IMR-90 (cell line): ENCODE measurements at regions not wholly inside any gene's neighbourhood (a gene's known extent, or its start where the extent isn't known, plus 50 kb on each side); places are given as distances from the start of the nearest gene placed in this dataset.

Experiments used
- ATAC-seq: fragments of 200-7000 bp; cut with Tn5 transposase; 2 replicates; pipeline ENCODE4 v1.9.1; 2020; ENCODE audit warnings: low read depth, mild to moderate bottlenecking, moderate library complexity
- BruUV-seq: library from RNA; stranded (reverse); fragments of 400-500 nt; replicated peaks from 2 replicates; lab custom pipeline; 2021; lab: Mats Ljungman, UMichigan
- CTCF ChIA-PET: fragments of 300-600 bp; formaldehyde crosslinking; extraction: SDS; loops from one replicate; lab custom pipeline; 2021; ENCODE audit warnings: antibody characterized with exemption; lab: Yijun Ruan, JAX
- POLR2A ChIA-PET: fragments of 300-600 bp; sonication (Branson Sonifier 250); formaldehyde crosslinking; loops from one replicate; lab custom pipeline; 2022; ENCODE audit warnings: antibody characterized with exemption; ENCODE audit not compliant: unreplicated experiment; lab: Charles Lee
- DNase-seq: peaks from one replicate; pipeline ENCODE4 v3.0.0; 2013
- H2AFZ ChIP-seq: replicated peaks from 2 replicates; pipeline ENCODE3; 2013; ENCODE audit warnings: low read length, mild to moderate bottlenecking; ENCODE audit not compliant: poor library complexity
- H2AK5ac ChIP-seq: 2 replicates; pipeline ENCODE4 v1.6.1; 2013; ENCODE audit warnings: low read depth, low read length, inconsistent platforms
- H2AK9ac ChIP-seq: replicated peaks from 2 replicates; pipeline ENCODE3; 2013; ENCODE audit warnings: mild to moderate bottlenecking, low read depth, low read length, moderate library complexity; ENCODE audit not compliant: poor library complexity
- H2BK120ac ChIP-seq: 2 replicates; pipeline ENCODE4 v1.6.1; 2013; ENCODE audit warnings: low read depth, low read length, inconsistent platforms
- H2BK15ac ChIP-seq: 3 replicates; pipeline ENCODE4 v1.6.1; 2013; ENCODE audit warnings: low read depth, low read length, inconsistent platforms
- H2BK20ac ChIP-seq: 2 replicates; pipeline ENCODE4 v1.6.1; 2013; ENCODE audit warnings: low read depth, mild to moderate bottlenecking, inconsistent platforms, low read length, moderate library complexity
- H2BK5ac ChIP-seq: 2 replicates; pipeline ENCODE4 v1.6.1; 2013; ENCODE audit warnings: mild to moderate bottlenecking, low read depth, low read length, inconsistent platforms; ENCODE audit not compliant: poor library complexity, severe bottlenecking
- H3K14ac ChIP-seq: replicated peaks from 2 replicates; pipeline ENCODE4 v1.6.1; 2013; ENCODE audit warnings: low read depth, low read length, inconsistent platforms
- H3K18ac ChIP-seq: 2 replicates; pipeline ENCODE4 v1.6.1; 2013; ENCODE audit warnings: low read depth, low read length, control low read depth
- H3K23ac ChIP-seq: 2 replicates; pipeline ENCODE4 v1.6.1; 2013; ENCODE audit warnings: low read depth, low read length, inconsistent platforms
- H3K27ac ChIP-seq: 2 replicates; pipeline ENCODE4 v1.5.1; 2013; ENCODE audit warnings: mild to moderate bottlenecking, control low read depth, low read length; ENCODE audit not compliant: insufficient read depth
- H3K27me3 ChIP-seq: 2 replicates; pipeline ENCODE4 v1.6.1; 2013; ENCODE audit warnings: low read length; ENCODE audit not compliant: control insufficient read depth, insufficient read depth
- H3K36me3 ChIP-seq: 2 replicates; pipeline ENCODE4 v1.6.1; 2013; ENCODE audit warnings: low read length, mixed read lengths; ENCODE audit not compliant: control insufficient read depth, insufficient read depth
- H3K4ac ChIP-seq: 2 replicates; pipeline ENCODE4 v1.6.1; 2013; ENCODE audit warnings: low read depth, low read length, inconsistent platforms
- H3K4me1 ChIP-seq: 2 replicates; pipeline ENCODE4 v1.6.1; 2013; ENCODE audit warnings: low read length, mixed read lengths; ENCODE audit not compliant: control insufficient read depth, insufficient read depth
- H3K4me2 ChIP-seq: 2 replicates; pipeline ENCODE4 v1.6.1; 2013; ENCODE audit warnings: low read depth, mild to moderate bottlenecking, control low read depth, low read length, moderate library complexity
- H3K4me3 ChIP-seq: 2 replicates; pipeline ENCODE4 v1.5.1; 2013; ENCODE audit warnings: low read depth, mild to moderate bottlenecking, control low read depth, low read length, moderate library complexity; ENCODE audit not compliant: insufficient read depth
- H3K56ac ChIP-seq: 2 replicates; pipeline ENCODE4 v1.6.1; 2013; ENCODE audit warnings: low read length, inconsistent platforms; ENCODE audit not compliant: insufficient read depth; ENCODE audit errors: extremely low read depth
- H3K79me1 ChIP-seq, 2 experiments: 2 replicates each; pipeline ENCODE4 v1.6.1; 2013; ENCODE audit warnings: low read length in 2 of 2, inconsistent platforms in 1 of 2, low read depth in 1 of 2
- H3K9ac ChIP-seq: 2 replicates; pipeline ENCODE4 v1.6.1; 2013; ENCODE audit warnings: low read depth, low read length, control low read depth
- H3K9me1 ChIP-seq: 2 replicates; pipeline ENCODE4 v1.6.1; 2013; ENCODE audit warnings: low read length, inconsistent platforms; ENCODE audit not compliant: insufficient read depth
- H3K9me3 ChIP-seq: 2 replicates; pipeline ENCODE4 v1.6.1; 2013; ENCODE audit warnings: low read length; ENCODE audit not compliant: control insufficient read depth, insufficient read depth
- H4K20me1 ChIP-seq: 2 replicates; pipeline ENCODE4 v1.6.1; 2013; ENCODE audit warnings: low read length, inconsistent platforms; ENCODE audit not compliant: insufficient read depth
- H4K5ac ChIP-seq: 2 replicates; pipeline ENCODE4 v1.6.1; 2013; ENCODE audit warnings: mild to moderate bottlenecking, low read depth, low read length, control low read depth
- H4K8ac ChIP-seq, 2 experiments: 2 replicates each; pipeline ENCODE4 v1.6.1; 2013; ENCODE audit warnings: low read depth in 2 of 2, low read length in 2 of 2, control low read depth in 1 of 2, inconsistent platforms in 1 of 2
- H4K91ac ChIP-seq: 2 replicates; pipeline ENCODE4 v1.6.1; 2013; ENCODE audit warnings: low read depth, low read length, inconsistent platforms; ENCODE audit not compliant: insufficient read depth
- BHLHE40 ChIP-seq: fragments of 150-350 bp; IDR thresholded peaks from 2 replicates; pipeline ENCODE4 v1.6.1; 2016; ENCODE audit warnings: mild to moderate bottlenecking, low read depth, low read length
- CEBPB ChIP-seq: IDR thresholded peaks from 2 replicates; pipeline ENCODE4 v1.6.1; 2012; ENCODE audit warnings: low read depth, low read length, improper control_type of control experiment
- CHD1 ChIP-seq: IDR thresholded peaks from 2 replicates; pipeline ENCODE4 v1.6.1; 2012; ENCODE audit warnings: low read depth, low read length, improper control_type of control experiment
- CTCF ChIP-seq: conservative IDR thresholded peaks from 2 replicates; pipeline ENCODE4 v1.5.1; 2012; ENCODE audit warnings: mild to moderate bottlenecking, low read depth, low read length, improper control_type of control experiment
- ELK1 ChIP-seq: fragments of 150-350 bp; IDR thresholded peaks from 2 replicates; pipeline ENCODE4 v1.6.1; 2016; ENCODE audit warnings: low read depth, mild to moderate bottlenecking, low read length, moderate library complexity, borderline replicate concordance
- FOS ChIP-seq: fragments of 150-350 bp; IDR thresholded peaks from 2 replicates; pipeline ENCODE4 v1.6.1; 2016; ENCODE audit warnings: low read depth, low read length
- MAFK ChIP-seq: IDR thresholded peaks from 2 replicates; pipeline ENCODE4 v1.6.1; 2012; ENCODE audit warnings: low read depth, low read length, improper control_type of control experiment
- MAZ ChIP-seq: IDR thresholded peaks from 2 replicates; pipeline ENCODE4 v1.6.1; 2012; ENCODE audit warnings: low read depth, mild to moderate bottlenecking, low read length, improper control_type of control experiment, moderate library complexity, borderline replicate concordance
- MXI1 ChIP-seq: IDR thresholded peaks from 2 replicates; pipeline ENCODE4 v1.6.1; 2012; ENCODE audit warnings: low read depth, mild to moderate bottlenecking, low read length, moderate library complexity, borderline replicate concordance
- NFE2L2 ChIP-seq: fragments of 150-350 bp; IDR thresholded peaks from 2 replicates; pipeline ENCODE4 v1.6.1; 2016; ENCODE audit warnings: low read depth, mild to moderate bottlenecking, low read length
- POLR2A ChIP-seq: IDR thresholded peaks from 2 replicates; pipeline ENCODE4 v1.6.1; 2012; ENCODE audit warnings: mild to moderate bottlenecking, low read depth, low read length
- RAD21 ChIP-seq: IDR thresholded peaks from 2 replicates; pipeline ENCODE4 v1.6.1; 2012; ENCODE audit warnings: low read length, improper control_type of control experiment
- RCOR1 ChIP-seq: IDR thresholded peaks from 2 replicates; pipeline ENCODE4 v1.6.1; 2012; ENCODE audit warnings: mild to moderate bottlenecking, low read length, improper control_type of control experiment; ENCODE audit not compliant: insufficient replicate concordance
- RFX5 ChIP-seq: IDR thresholded peaks from 2 replicates; pipeline ENCODE4 v1.8.0; 2012; ENCODE audit warnings: low read depth, mild to moderate bottlenecking, low read length, moderate library complexity
- SMC3 ChIP-seq: fragments of 150-350 bp; IDR thresholded peaks from 2 replicates; pipeline ENCODE4 v1.6.1; 2016; ENCODE audit warnings: low read depth, mild to moderate bottlenecking, antibody characterized with exemption, low read length, moderate library complexity
- USF2 ChIP-seq: fragments of 150-350 bp; IDR thresholded peaks from 2 replicates; pipeline ENCODE4 v1.6.1; 2017; ENCODE audit warnings: mild to moderate bottlenecking, antibody characterized with exemption, low read length, low read depth
- WGBS, 2 experiments: methylation state at CpG; one replicate each; pipeline versions ENCODE4 v1.1.5 to v1.1.7; 2013; ENCODE audit warnings: missing lambda C conversion rate in 2 of 2; ENCODE audit not compliant: insufficient read length in 1 of 2; ENCODE audit errors: extremely low coverage in 2 of 2; 5-methylcytosine and 5-hydroxymethylcytosine counted together
- dilution Hi-C: fragments of 300-500 bp; cut with HindIII; formaldehyde crosslinking; loops from one replicate; pipeline ENCODE4 v1.14.3; 2018; ENCODE audit warnings: low sequenced_read_pairs; ENCODE audit not compliant: unreplicated experiment
- in situ Hi-C: fragments of 300-500 bp; cut with MboI; formaldehyde crosslinking; loops from 3 replicates; pipeline ENCODE4 v1.14.3; 2019; ENCODE audit warnings: low sequenced_read_pairs, inconsistent platforms, mixed read lengths
- intact Hi-C: fragments of 100-400 bp; cut with micrococcal nuclease; formaldehyde crosslinking; loops from 2 replicates; pipeline ENCODE4 v1.10.0; 2022

- no CpG with 5 or more reads among the region's 2 CpGs for WGBS, 2 experiments
- H3K14ac ChIP-seq, result no peak overlapping the region
- no peak for TF ChIP-seq RFX5
- no peak for TF ChIP-seq RCOR1
- no peak for TF ChIP-seq CTCF
- TF ChIP-seq MXI1, result no peak
- no peak for TF ChIP-seq FOS
- no peak for TF ChIP-seq ELK1
- TF ChIP-seq RAD21, result no peak
- no peak for TF ChIP-seq SMC3
- no peak for TF ChIP-seq CEBPB
- no peak for TF ChIP-seq NFE2L2
- TF ChIP-seq BHLHE40, result no peak
- no peak for TF ChIP-seq POLR2A
- TF ChIP-seq MAFK, result no peak
- TF ChIP-seq USF2, result no peak
- no peak for TF ChIP-seq CHD1
- no peak for TF ChIP-seq MAZ
- H4K8ac ChIP-seq, result no peak overlapping the region
- no peak for ATAC-seq
- dilution Hi-C loops (loop anchor here (25.0 kb wide), 1 partner anchor 222 kb away; no protein-coding TSS in a partner anchor), intact Hi-C loops (loop anchor here (5.0 to 10.0 kb wide), 5 partner anchors 424 to 1794 kb away; no protein-coding TSS in a partner anchor), in situ Hi-C loops (loop anchor here (25.0 kb wide), 1 partner anchor 1647 kb away; no protein-coding TSS in a partner anchor)
- H3K56ac ChIP-seq, result no peak overlapping the region
- no peak overlapping the region for H3K9ac ChIP-seq
- POLR2A ChIA-PET, result interaction anchor here (0.7 kb wide), 1 partner anchor 229 kb away, joined by 9 read pairs; no protein-coding TSS in a partner anchor
- no peaks in the 10 kb centered on the region for H3K79me1 ChIP-seq
- no peak overlapping the region for H4K5ac ChIP-seq
- no peak overlapping the region for H2AK5ac ChIP-seq
- BruUV-seq, result no TSS peak
- H2AFZ ChIP-seq, result no peak overlapping the region
- H3K23ac ChIP-seq, result no peak overlapping the region
- H3K9me1 ChIP-seq, result no peaks in the 10 kb centered on the region
- H3K27me3 ChIP-seq, result no peaks in the 10 kb centered on the region
- no peak overlapping the region for H2BK120ac ChIP-seq
- no peak overlapping the region for H2BK20ac ChIP-seq
- no peak overlapping the region for H3K27ac ChIP-seq
- no peak overlapping the region for H3K18ac ChIP-seq
- H3K9me3 ChIP-seq, result no peaks in the 10 kb centered on the region
- H4K20me1 ChIP-seq, result no peaks in the 10 kb centered on the region
- CTCF ChIA-PET, result interaction anchor here (0.6 to 2.8 kb wide), 2 partner anchors 227 to 364 kb away, joined by 3 to 15 read pairs; no protein-coding TSS in a partner anchor
- no peak overlapping the region for H3K4ac ChIP-seq
- no peaks in the 10 kb centered on the region for H3K4me1 ChIP-seq
- no peak overlapping the region for H2BK15ac ChIP-seq
- DNase-seq, result no peak
- H3K36me3 ChIP-seq, result no peaks in the 10 kb centered on the region
- H2AK9ac ChIP-seq, result no peak overlapping the region
- H2BK5ac ChIP-seq, result no peak overlapping the region
- H3K4me2 ChIP-seq, result no peak overlapping the region
- no peak overlapping the region for H4K91ac ChIP-seq
- no peak overlapping the region for H3K4me3 ChIP-seq
These were observed 68.5 kb upstream of the PMFBP1 start for GRCh38 chr16:72240466-72240865.
